Endothelial cell of umbilical vein (primary cell): ENCODE measurements at regions not wholly inside any gene's neighbourhood (a gene's known extent, or its start where the extent isn't known, plus 50 kb on each side); places are given as distances from the start of the nearest gene placed in this dataset.

Experiments used
- BruUV-seq: library from RNA; stranded (reverse); fragments of 400-500 nt; replicated peaks from 2 replicates; lab custom pipeline; 2021; lab: Mats Ljungman, UMichigan
- CTCF ChIA-PET: fragments of 300-600, 350-600 bp; sonication (Branson Sonifier 250); formaldehyde crosslinking; loops from one replicate; lab custom pipeline; 2021; ENCODE audit warnings: antibody characterized with exemption, inconsistent platforms; lab: Charles Lee
- POLR2A ChIA-PET: fragments of 300-600, 350-600 bp; sonication (Branson Sonifier 250); formaldehyde crosslinking; loops from one replicate; lab custom pipeline; 2021; ENCODE audit warnings: antibody characterized with exemption, inconsistent platforms; lab: Charles Lee
- DNase-seq: peaks from one replicate; pipeline ENCODE4 v3.0.0-alpha.2; 2011; ENCODE audit warnings: low read depth, low spot score
- FAIRE-seq: peaks from 2 replicates; lab custom pipeline; 2011; peaks lifted over from hg19 to GRCh38; lab: Jason Lieb, UNC
- H2AFZ ChIP-seq: 2 replicates; pipeline ENCODE4 v1.6.0; 2012; ENCODE audit warnings: low read depth, low read length, control low read depth, inconsistent platforms
- H3K27ac ChIP-seq: 2 replicates; pipeline ENCODE4 v1.5.1; 2011; ENCODE audit warnings: low read depth, mild to moderate bottlenecking, control low read depth, low read length, moderate library complexity; ENCODE audit not compliant: insufficient read depth
- H3K27me3 ChIP-seq, 2 experiments: 2 replicates each; pipeline versions ENCODE4 v1.6.0 to v1.6.1; 2011; ENCODE audit warnings: low read length in 2 of 2, mixed read lengths in 1 of 2; ENCODE audit not compliant: control insufficient read depth in 2 of 2, insufficient read depth in 2 of 2
- H3K36me3 ChIP-seq, 2 experiments: 2 replicates in 1 of 2; 3 replicates in 1 of 2; pipeline ENCODE4 v1.5.1; 2011; ENCODE audit warnings: low read length in 2 of 2, mild to moderate bottlenecking in 1 of 2, moderate library complexity in 1 of 2; ENCODE audit not compliant: control insufficient read depth in 2 of 2, insufficient read depth in 2 of 2; ENCODE audit errors: extremely low read depth in 1 of 2
- H3K4me1 ChIP-seq: 3 replicates; pipeline ENCODE4 v1.5.1; 2011; ENCODE audit warnings: mild to moderate bottlenecking, low read length; ENCODE audit not compliant: control insufficient read depth, insufficient read depth; ENCODE audit errors: extremely low read depth
- H3K4me2 ChIP-seq: 2 replicates; pipeline ENCODE4 v1.6.1; 2011; ENCODE audit warnings: low read length, control low read depth, mixed read lengths; ENCODE audit not compliant: insufficient read depth
- H3K4me3 ChIP-seq, 3 experiments: fragments of 200-600 bp in 1 of 3; sonication (generic), shearing (Covaris generic) in 1 of 3; replicated peaks in 1 of 3; 2 replicates each; pipeline ENCODE4 v1.5.1; 2011 to 2016; ENCODE audit warnings: control low read depth in 3 of 3, low read length in 3 of 3, mild to moderate bottlenecking in 2 of 3, inconsistent platforms in 1 of 3, low read depth in 1 of 3, moderate library complexity in 1 of 3; ENCODE audit not compliant: insufficient read depth in 1 of 3
- H3K79me2 ChIP-seq: 2 replicates; pipeline ENCODE4 v1.6.0; 2012; ENCODE audit warnings: low read length, inconsistent platforms; ENCODE audit not compliant: control insufficient read depth, insufficient read depth
- H3K9ac ChIP-seq: replicated peaks from 2 replicates; pipeline ENCODE3; 2011; ENCODE audit warnings: low read length, control low read depth; ENCODE audit not compliant: insufficient read depth; ENCODE audit errors: extremely low read depth
- H3K9me1 ChIP-seq: replicated peaks from 3 replicates; pipeline ENCODE4 v1.6.0; 2011; ENCODE audit warnings: mild to moderate bottlenecking, low read length; ENCODE audit not compliant: control insufficient read depth, insufficient read depth; ENCODE audit errors: extremely low read depth
- H3K9me3 ChIP-seq: replicated peaks from 2 replicates; pipeline ENCODE4 v1.5.1; 2012; ENCODE audit warnings: low read length, inconsistent platforms; ENCODE audit not compliant: control insufficient read depth, insufficient read depth
- H4K20me1 ChIP-seq: replicated peaks from 2 replicates; pipeline ENCODE3; 2011; ENCODE audit warnings: mild to moderate bottlenecking, low read length; ENCODE audit not compliant: control insufficient read depth, insufficient read depth; ENCODE audit errors: extremely low read depth
- CTCF ChIP-seq, 2 donors: IDR thresholded peaks; 1 replicate in 1 of 2; 2 replicates in 1 of 2; pipeline ENCODE4 v1.5.1; 2011; ENCODE audit warnings: low read length in 2 of 2, mild to moderate bottlenecking in 2 of 2, moderate library complexity in 2 of 2, control low read depth in 1 of 2, inconsistent platforms in 1 of 2, low read depth in 1 of 2; ENCODE audit not compliant: insufficient read depth in 1 of 2; ENCODE audit errors: extremely low read depth in 1 of 2
- EZH2 ChIP-seq: IDR thresholded peaks from 2 replicates; pipeline ENCODE4 v1.6.1; 2012; ENCODE audit warnings: borderline replicate concordance, low read depth, mild to moderate bottlenecking, moderate library complexity, low read length, inconsistent platforms; ENCODE audit not compliant: severe bottlenecking
- FOS ChIP-seq: IDR thresholded peaks from 2 replicates; pipeline ENCODE4 v1.6.1; 2011; ENCODE audit warnings: mild to moderate bottlenecking, low read length, moderate library complexity, borderline replicate concordance; ENCODE audit not compliant: insufficient read depth
- GATA2 ChIP-seq: IDR thresholded peaks from 2 replicates; pipeline ENCODE4 v1.7.0; 2011; ENCODE audit warnings: low read depth, mild to moderate bottlenecking, moderate library complexity, mixed read lengths, low read length; ENCODE audit not compliant: insufficient read length, insufficient read depth
- JUN ChIP-seq: IDR thresholded peaks from 2 replicates; pipeline ENCODE4 v1.6.1; 2011; ENCODE audit warnings: borderline replicate concordance, low read depth; ENCODE audit not compliant: insufficient read length, insufficient read depth
- MAX ChIP-seq: IDR thresholded peaks from 2 replicates; pipeline ENCODE4 v1.6.1; 2011; ENCODE audit not compliant: insufficient read depth, insufficient read length
- MYC ChIP-seq: IDR thresholded peaks from one replicate; pipeline ENCODE4 v1.6.1; 2011; ENCODE audit warnings: mild to moderate bottlenecking, low read depth, low read length
- POLR2A ChIP-seq: IDR thresholded peaks from 2 replicates; pipeline ENCODE4 v1.6.1; 2012; ENCODE audit warnings: low read depth, mild to moderate bottlenecking, control low read depth, low read length
- POLR2AphosphoS5 ChIP-seq: IDR thresholded peaks from 2 replicates; pipeline ENCODE4 v1.6.1; 2012; ENCODE audit warnings: low read depth, mild to moderate bottlenecking, control low read depth, low read length, moderate library complexity; ENCODE audit not compliant: insufficient read depth
- dilution Hi-C: fragments of 300-500 bp; cut with MboI; formaldehyde crosslinking; loops from one replicate; pipeline ENCODE4 v1.15.0; 2019; ENCODE audit warnings: low sequenced_read_pairs; ENCODE audit not compliant: extremely low pct_ligation_motif_present
- intact Hi-C: fragments of 100-400 bp; cut with micrococcal nuclease; formaldehyde crosslinking; loops from one replicate; pipeline ENCODE4 v1.10.0; 2022

GRCh38 chr10:25745976-25746375 is 188.1 kb upstream of the MYO3A start:
- dilution Hi-C loops (no loop called here), intact Hi-C loops (no loop called here)
- ChIA-PET POLR2A (no interaction called here), CTCF (no interaction called here)
- no peak for DNase-seq
- Histone ChIP-seq H3K9me3 (no peaks in the 10 kb centered on the region), H4K20me1 (no peaks in the 10 kb centered on the region), H2AFZ (no peak overlapping the region), H3K36me3 (no peaks in the 10 kb centered on the region), H3K4me1 (no peaks in the 10 kb centered on the region), H3K79me2 (no peaks in the 10 kb centered on the region), H3K27ac (no peak overlapping the region), H3K27me3 (no peaks in the 10 kb centered on the region), H3K4me2 (no peak overlapping the region), H3K9ac (no peak overlapping the region), H3K4me3 (no peak overlapping the region), H3K9me1 (no peaks in the 10 kb centered on the region)
- no peak for TF ChIP-seq FOS
- no peak for TF ChIP-seq MAX
- no peak for TF ChIP-seq POLR2A
- TF ChIP-seq JUN, result no peak
- TF ChIP-seq CTCF (IDR thresholded peaks at IDR 0.05; ENCODE audit: extremely low read depth in 1 of 2, insufficient read depth in 1 of 2, low read depth in 1 of 2, low read length in 2 of 2), result no peak
- TF ChIP-seq MYC, result no peak
- no peak for TF ChIP-seq POLR2AphosphoS5
- no peak for TF ChIP-seq GATA2
- no peak for TF ChIP-seq EZH2
- no TSS peak for BruUV-seq
- FAIRE-seq, result no peak
